NCI-H2227 (cell line): ENCODE measurements at regions not wholly inside any gene's neighbourhood (a gene's known extent, or its start where the extent isn't known, plus 50 kb on each side); places are given as distances from the start of the nearest gene placed in this dataset.
"Not testable (repeated sequence)": the region's sequence is repeated elsewhere in the genome, so short reads cannot be mapped to it uniquely, and the experiment has no call there.

Experiments used
- DNase-seq: peaks from one replicate; lab custom pipeline; 2025; ENCODE audit not compliant: unreplicated experiment; lab: John Stamatoyannopoulos, UW

- DNase-seq: no peak
Measured at GRCh38 chr21:16460936-16461335, 731.2 kb downstream of the USP25 start.

- not testable (repeated sequence) for DNase-seq
Measured at GRCh38 chr21:16464211-16464889, 734.6 kb downstream of the USP25 start.

- DNase-seq: no peak
Measured at GRCh38 chr21:16468184-16468583, 738.4 kb downstream of the USP25 start.

GRCh38 chr21:16473988-16474387 lies 744.2 kb downstream of the USP25 start:
- no peak for DNase-seq

- no peak for DNase-seq
Measured at GRCh38 chr21:16476056-16476825, 746.5 kb downstream of the USP25 start.

GRCh38 chr21:16488042-16488441 lies 758.3 kb downstream of the USP25 start:
- no peak for DNase-seq

GRCh38 chr21:16492356-16492755 lies 762.6 kb downstream of the USP25 start:
- no peak for DNase-seq

GRCh38 chr21:16492892-16493291 lies 763.1 kb downstream of the USP25 start:
- no peak for DNase-seq

- no peak for DNase-seq
Measured at GRCh38 chr21:16496609-16497008, 766.8 kb downstream of the USP25 start.

GRCh38 chr21:16500271-16500670 lies 770.5 kb downstream of the USP25 start:
- DNase-seq: no peak

- DNase-seq: no peak
Measured at GRCh38 chr21:16502273-16502672, 772.5 kb downstream of the USP25 start.

- no peak for DNase-seq
Measured at GRCh38 chr21:16502897-16503296, 773.1 kb downstream of the USP25 start.

GRCh38 chr21:16504281-16504680 lies 774.5 kb downstream of the USP25 start:
- no peak for DNase-seq

- DNase-seq: no peak
Measured at GRCh38 chr21:16504766-16505165, 775.0 kb downstream of the USP25 start.

GRCh38 chr21:16509476-16509875 lies 779.7 kb downstream of the USP25 start:
- no peak for DNase-seq

- no peak for DNase-seq
Measured at GRCh38 chr21:16514316-16514715, 784.5 kb downstream of the USP25 start.

GRCh38 chr21:16517383-16517782 lies 787.6 kb downstream of the USP25 start:
- no peak for DNase-seq

- no peak for DNase-seq
Measured at GRCh38 chr21:16519036-16519435, 789.3 kb downstream of the USP25 start.

GRCh38 chr21:16519644-16520043 lies 789.9 kb downstream of the USP25 start:
- no peak for DNase-seq

- DNase-seq: no peak
Measured at GRCh38 chr21:16522548-16522947, 792.8 kb downstream of the USP25 start.

- DNase-seq: no peak
Measured at GRCh38 chr21:16530656-16531055, 800.9 kb downstream of the USP25 start.

GRCh38 chr21:16532840-16533239 lies 803.1 kb downstream of the USP25 start:
- no peak for DNase-seq
